ENCODE measurements at regions not wholly inside any gene's neighbourhood (a gene's known extent, or its start where the extent isn't known, plus 50 kb on each side); places are given as distances from the start of the nearest gene placed in this dataset.

GRCh38 chrX:145506214-145506613, 258.9 kb downstream of the SPANXN1 start:
- TF ChIP-seq HNRNPH1 (optimal IDR thresholded peaks at IDR 0.05; ENCODE audit: low read depth, low read length) = no peak
- TF ChIP-seq USF2 (CRISPR knock-in tag; IDR thresholded peaks at IDR 0.05) = no peak
- TF ChIP-seq MAX (CRISPR knock-in tag; IDR thresholded peaks at IDR 0.05) = no peak
- no peak for TF ChIP-seq GTF2E2 (tag; IDR thresholded peaks at IDR 0.05)
- no peak for TF ChIP-seq CTCF (IDR thresholded peaks at IDR 0.05 in 2 of 3, conservative IDR thresholded peaks at IDR 0.05 in 1 of 3; ENCODE audit: insufficient read depth in 2 of 3, low read depth in 1 of 3, low read length in 3 of 3)
- TF ChIP-seq BMI1 (IDR thresholded peaks at IDR 0.05; ENCODE audit: low read length) = no peak
- no peak for TF ChIP-seq ZNF445 (CRISPR knock-in tag; IDR thresholded peaks at IDR 0.05; ENCODE audit: low read depth)
- no peak for TF ChIP-seq CEBPB (tag; IDR thresholded peaks at IDR 0.05)
- no peak for TF ChIP-seq ATF3 (IDR thresholded peaks at IDR 0.05)
- TF ChIP-seq ATF3 (CRISPR knock-in tag; conservative IDR thresholded peaks at IDR 0.05) = no peak
- no peak for TF ChIP-seq PREB (CRISPR knock-in tag; IDR thresholded peaks at IDR 0.05)
- no peak for TF ChIP-seq ELF1 (tag; IDR thresholded peaks at IDR 0.05)
